HT1080 (cell line): ENCODE measurements at regions not wholly inside any gene's neighbourhood (a gene's known extent, or its start where the extent isn't known, plus 50 kb on each side); places are given as distances from the start of the nearest gene placed in this dataset.
A peak's percentile ranks its signal among the peaks of the same experiment; 100 is the strongest.
"Not testable (repeated sequence)": the region's sequence is repeated elsewhere in the genome, so short reads cannot be mapped to it uniquely, and the experiment has no call there.

ENCODE experiments used
- DNase-seq: peaks from one replicate; pipeline ENCODE4 v3.0.0-alpha.2; 2015; ENCODE audit warnings: low read depth

DNA sequence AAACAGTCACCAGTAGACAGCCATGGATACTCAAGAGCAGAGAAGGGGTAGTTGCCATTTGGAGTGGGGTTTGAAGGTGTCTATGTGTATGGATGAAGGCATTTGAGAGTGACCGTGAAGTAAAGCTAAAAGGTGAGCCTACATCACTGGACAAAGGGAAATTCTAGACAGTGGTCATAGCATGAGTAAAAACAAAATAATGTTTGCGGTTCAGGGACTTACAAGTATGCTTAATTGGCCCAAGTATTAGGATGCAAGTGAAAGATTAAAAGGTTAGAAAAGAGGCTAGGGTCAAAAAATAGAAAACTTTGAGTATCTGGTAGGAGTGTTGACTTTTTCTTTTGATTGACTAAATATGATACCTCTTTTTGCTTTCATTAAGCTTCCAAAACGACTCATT, 238.1 kb upstream of the SLC8A1 start:
- no peak for DNase-seq

DNA sequence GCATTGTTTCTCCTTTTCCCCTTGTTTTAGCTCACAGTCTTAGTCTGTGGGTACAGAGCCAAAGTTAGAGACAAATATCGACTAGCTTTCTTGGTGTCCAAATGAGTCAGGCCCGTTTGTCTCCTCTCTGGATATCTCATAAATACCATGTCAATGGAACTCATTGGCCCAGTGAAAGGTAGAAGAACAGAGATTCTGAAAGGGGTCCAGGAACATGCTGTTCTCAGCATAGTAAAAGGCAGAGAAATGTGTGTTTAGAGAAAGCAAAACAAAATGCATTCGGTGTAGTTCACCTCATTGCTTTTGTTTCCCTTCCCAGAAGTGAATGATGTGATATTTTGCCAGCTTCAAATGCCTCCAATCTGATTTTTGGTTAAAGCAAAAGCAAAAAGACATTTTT, 238.6 kb upstream of the SLC8A1 start:
- DNase-seq = no peak

DNA sequence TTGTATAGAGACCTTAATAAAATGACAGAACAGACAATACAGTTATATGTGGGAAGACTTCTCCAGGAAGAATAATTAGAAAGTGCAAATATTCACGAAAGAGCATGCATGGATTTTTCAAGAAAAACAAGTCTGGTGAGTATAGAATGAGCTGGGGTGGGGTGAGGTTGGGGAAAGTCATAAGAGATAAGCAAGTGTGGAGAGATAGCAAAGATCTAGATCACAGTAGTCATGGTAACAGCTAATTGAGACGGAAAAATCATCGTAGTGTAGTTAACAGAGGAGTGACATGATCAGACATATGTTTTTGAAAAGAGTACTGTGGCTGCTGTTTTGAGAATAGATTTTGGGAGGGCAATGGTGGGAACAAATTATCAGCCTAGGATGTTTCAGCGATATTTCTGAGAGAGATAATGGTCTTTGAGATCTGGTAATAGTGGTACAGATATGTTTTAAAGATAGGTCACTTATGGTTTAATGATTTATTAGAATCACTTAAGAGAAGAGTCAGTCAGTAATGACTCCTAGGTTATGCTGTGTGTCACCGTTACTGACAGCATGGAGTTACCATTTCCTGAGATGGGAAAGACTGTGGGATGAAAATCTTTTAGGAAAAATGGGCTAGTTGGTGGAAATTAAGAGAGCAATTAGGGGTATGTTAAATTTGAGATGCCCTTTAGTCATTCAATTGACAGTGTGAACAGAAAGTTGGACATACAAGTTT, 248.5 kb upstream of the SLC8A1 start:
- DNase-seq = no peak

DNA sequence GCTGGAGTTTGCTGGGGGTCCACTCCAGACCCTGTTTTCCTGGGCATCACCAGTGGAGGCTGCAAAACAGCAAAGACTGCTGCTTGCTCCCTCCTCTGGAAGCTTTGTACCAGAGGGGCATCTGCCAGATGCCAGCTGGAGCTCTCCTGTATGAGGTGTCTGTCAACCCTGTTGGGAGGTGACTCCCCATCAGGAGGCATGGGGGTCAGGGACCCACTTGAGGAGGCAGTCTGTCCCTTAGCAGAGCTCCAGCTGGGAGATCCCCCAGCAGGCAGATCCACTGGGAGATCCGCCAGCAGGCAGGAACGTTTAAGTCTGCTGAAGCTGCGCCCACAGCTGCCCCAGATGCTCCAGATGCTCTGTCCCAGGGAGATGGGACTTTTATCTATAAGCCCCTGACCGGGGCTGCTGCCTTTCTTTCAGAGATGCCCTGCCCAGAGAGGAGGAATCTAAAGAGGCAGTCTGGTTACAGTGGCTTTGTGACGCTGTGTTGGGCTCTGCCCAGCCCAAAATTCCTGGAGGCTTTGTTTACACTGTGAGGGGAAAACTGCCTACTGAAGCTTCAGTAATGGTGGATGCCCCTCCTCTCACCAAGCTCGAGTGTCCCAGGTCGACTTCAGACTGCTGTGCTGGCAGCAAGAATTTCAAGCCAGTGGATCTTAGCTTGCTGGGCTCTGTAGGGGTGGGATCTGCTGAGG, 260.5 kb upstream of the SLC8A1 start:
- DNase-seq = not testable (repeated sequence)

DNA sequence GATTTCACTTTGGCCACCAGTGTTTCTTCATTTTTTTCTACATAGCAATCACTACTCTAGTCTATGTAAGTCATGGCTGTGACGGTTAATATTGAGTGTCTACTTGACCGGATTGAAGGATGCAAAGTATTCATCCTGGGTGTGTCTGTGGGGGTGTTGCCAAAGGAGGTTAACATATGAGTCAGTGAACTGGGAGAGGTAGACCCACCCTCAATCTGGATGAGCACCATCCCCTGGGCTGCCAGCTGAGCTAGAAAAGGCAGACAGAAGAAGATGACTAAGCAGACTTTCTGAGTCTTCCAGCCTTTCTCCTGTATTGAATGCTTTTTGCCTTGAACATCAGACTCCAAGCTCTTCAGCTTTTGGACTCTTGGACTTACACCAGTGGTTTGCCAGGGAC, 265.0 kb upstream of the SLC8A1 start:
- peak; percentile 94 for DNase-seq

DNA sequence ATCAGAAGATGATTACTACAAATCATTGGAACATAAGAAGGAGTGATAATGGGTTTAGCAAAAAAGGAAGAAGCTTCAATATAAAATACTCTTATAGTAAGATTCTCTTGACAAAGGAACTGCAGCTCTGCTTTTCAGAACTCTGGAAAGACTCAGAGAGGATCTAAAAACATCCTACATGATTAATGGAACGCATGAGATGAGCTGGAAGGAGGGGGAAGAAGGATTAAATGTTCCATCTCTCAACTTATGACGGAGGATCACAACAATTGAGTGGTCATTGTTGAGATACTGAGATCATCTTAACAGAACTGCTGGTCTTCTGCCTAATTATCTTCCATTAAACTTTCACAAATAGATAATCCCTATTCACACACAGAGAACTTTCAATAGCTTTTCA, 267.5 kb upstream of the SLC8A1 start:
- no peak for DNase-seq

DNA sequence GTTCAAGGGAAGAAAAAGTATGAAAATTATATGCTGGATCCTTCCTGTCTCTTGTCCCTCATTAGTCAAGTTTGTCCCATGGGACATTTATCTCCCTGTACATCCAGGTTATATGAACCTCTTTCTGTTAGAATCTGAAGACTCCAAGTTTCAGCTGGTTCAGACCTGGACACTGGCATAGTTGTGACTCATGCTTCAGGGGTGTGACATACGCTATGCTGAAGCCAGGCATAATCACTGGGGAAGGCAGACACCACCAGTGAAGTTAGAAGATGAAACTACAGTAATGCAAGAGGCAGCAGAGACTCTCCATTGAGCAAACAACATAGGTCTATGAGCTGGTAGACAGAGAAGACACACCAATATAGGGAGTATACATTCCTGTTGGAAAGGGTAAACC, 269.7 kb upstream of the SLC8A1 start:
- peak; percentile 53 for DNase-seq

DNA sequence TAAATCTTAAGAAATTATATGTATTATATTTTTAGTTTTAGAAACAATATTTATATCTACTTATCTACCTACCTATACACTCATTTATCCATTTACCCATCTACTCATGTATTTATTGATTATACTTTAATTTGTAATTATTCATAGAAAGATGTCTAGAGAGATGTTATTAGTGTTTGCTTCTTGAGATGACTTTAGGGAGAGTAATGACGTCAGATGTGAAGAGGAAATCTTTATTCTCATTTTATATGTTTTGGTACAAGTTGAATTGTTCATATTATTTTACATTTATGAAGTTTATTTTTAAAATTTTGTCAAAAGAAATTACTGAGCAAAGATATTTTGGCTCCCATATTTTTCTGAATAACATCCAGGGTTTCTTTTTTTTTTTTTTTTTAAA, 271.3 kb upstream of the SLC8A1 start:
- no peak for DNase-seq

DNA sequence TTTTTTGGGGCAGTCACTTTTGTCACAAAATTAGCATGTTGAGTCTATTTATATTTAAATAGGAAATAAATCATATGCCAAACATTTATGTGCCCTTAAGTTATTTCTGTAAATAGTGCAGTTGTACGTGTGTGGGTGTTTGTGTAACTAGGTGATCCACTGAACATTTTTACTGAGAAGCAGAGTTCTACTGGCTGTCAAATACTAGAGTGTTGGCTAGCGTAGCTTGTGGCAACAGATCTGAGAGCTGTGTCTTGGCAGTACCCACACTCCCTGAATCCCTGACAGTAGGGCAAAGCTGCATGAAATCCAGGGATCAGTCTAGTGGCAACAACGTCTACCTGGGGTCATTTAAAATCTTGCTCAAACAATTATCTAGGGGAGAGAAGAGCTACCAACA, 273.1 kb upstream of the SLC8A1 start:
- DNase-seq = no peak

DNA sequence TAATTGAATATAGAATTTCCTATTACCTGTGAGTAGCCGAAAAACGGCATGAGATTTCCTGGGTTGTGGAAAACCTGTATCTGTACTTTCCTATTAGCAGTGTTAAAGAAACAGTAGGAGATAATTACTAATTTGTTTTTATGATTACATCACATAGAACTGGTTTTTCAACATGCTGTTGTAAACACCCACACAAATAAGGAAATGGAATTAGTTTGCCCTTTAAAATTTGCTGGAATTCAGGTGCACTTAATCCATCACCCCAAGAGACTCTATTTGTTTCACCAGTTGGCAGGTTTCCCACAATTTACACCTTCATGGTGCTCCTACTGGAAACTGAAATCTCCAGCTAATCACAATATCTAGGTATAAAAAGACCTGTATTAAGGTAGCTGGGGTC, 274.1 kb upstream of the SLC8A1 start:
- no peak for DNase-seq

DNA sequence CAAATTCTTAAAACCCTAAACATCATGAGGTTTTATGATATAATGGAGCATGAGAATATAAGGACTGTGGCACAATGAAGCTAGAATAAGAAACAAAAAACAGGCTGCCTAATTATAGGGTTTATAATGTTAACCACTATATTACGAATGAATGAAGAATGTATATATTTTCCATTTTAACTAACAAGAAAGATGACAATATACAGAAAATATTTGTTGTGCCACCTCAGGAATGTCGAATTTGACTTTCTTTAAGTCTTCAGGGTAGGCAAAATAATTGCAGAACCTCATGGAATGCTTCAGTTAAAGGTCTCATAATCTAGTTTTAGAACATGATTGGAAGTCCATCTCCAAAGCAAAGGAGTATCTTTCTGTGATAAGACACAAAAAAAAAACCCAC, 282.9 kb upstream of the SLC8A1 start:
- peak; percentile 57 for DNase-seq

DNA sequence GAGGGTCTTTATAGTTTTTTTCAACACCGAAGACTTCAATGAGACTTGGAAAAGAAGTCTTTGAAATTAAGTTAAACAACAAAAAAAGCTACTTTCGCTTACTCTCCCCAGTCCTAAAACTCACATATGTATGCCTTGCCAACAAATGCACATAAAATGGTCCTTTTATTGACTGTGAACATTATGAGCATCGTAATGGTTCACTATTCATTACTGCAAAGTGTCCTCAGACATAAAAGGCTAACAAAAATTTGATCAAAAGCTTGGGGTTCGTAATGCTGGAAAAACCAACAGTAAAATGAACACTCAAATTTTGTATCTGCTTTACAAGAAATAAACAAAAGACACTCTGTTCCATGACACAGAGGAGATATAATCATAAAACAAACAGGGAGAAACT, 285.3 kb upstream of the SLC8A1 start:
- DNase-seq = no peak

DNA sequence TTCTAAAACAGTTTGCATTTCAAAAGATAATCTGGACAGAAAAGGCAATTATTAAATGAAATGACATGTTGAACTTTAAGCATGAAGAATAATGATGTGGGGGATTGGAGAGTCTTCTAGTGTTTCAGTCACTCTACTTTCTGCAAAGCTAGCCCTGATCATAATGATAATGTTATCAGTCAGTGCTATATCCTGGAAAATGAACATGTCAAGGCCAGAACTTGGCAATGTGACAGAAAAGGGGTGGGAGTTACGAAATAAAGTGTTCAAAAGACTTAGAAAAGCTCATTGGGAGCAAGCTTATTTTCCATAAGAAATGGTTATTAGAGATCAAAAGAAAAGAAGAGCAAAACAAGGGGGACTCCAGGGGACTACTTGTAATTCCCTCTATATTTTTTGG, 288.5 kb upstream of the SLC8A1 start:
- DNase-seq = no peak

DNA sequence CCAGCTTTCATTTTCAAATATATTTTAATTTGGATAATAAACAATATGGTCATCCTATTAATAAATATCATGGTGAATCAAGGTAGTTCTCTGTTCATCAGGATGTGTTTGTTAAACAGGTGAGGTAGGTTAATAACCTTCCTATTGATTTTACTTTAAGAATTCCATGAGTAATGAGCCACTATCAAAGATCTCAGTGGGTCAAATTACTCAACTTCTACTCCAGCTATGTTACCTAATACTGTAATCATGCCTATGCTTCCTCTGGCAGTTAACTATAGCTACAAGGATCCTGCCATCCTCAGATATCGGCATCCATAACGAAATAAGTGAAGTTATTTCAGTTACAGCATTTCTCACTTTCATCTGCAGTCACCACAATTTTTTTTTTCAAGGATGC, 289.6 kb upstream of the SLC8A1 start:
- no peak for DNase-seq

DNA sequence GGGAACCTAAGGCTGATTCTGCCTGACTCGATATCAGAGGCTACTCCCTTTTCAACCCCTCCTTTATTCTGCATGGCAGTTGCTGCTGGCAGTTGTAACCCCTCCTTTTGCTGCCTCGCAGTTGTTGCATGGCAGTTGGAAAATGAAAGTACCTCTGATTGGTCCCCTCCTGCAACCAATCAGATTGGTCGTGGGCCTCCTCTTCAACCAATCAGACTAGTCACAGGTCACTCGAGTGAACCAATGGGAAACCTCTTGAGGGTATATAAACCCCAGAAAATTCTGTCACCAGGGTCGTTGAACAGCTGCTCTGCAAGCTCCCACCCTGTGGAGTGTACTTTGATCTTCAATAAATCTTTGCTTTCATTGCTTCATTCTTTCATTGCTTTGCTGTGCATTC, 294.3 kb upstream of the SLC8A1 start:
- DNase-seq = peak; percentile 57

DNA sequence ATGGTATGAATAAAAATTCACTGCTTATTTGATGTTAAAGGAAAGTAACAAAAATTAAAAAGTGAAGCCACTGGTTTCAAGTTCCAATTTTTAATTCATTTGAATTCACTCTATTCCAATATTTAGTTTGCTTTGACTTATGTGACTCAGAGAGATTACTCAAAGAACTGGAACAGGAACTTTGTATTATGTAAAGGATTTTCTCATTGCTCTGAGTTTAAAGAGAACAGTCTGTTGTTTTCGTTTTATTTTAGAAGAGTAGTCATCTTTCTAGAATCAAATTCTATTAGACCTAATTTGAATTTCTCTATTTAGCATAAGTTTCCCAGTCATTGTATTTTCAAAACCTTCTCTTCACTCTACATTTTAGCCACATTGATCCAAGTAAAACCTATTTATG, 300.1 kb upstream of the SLC8A1 start:
- no peak for DNase-seq

DNA sequence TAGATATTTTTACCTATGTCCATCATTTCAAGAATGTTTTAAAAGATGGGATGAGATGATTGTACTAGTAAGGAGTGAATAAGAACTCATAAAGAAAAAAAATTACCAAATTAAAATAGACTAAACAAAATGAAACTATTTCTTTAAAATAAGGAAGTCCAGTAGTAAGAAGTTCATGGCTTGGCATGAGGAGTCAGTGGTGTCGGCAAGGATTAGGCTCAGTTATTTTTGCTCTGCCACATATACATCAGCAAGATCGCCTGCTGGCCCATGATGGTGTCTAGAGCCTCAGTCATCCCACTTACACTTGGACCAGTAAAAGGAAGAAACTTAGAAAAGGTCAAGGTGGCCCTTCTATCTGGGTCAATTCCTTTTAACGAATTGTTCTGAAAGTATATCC, 300.9 kb upstream of the SLC8A1 start:
- DNase-seq = no peak

DNA sequence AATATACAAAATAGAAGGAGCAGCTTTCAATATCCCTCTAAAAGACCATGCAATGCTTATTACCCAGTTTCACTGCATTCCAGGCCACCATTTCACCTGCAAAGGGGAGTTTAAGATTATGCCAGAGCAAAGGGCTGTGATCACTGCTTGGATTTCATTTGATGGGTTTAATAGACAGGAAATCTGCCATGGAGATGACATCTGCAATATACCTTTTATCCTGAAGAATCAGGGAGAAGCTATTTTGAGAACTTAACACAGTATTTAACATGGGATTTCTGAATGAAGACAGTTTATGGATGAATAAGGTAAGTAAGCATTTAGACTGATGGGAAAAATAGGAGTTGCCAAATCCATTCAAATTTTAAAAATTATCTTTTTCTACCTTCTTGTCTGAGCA, 303.0 kb upstream of the SLC8A1 start:
- no peak for DNase-seq

DNA sequence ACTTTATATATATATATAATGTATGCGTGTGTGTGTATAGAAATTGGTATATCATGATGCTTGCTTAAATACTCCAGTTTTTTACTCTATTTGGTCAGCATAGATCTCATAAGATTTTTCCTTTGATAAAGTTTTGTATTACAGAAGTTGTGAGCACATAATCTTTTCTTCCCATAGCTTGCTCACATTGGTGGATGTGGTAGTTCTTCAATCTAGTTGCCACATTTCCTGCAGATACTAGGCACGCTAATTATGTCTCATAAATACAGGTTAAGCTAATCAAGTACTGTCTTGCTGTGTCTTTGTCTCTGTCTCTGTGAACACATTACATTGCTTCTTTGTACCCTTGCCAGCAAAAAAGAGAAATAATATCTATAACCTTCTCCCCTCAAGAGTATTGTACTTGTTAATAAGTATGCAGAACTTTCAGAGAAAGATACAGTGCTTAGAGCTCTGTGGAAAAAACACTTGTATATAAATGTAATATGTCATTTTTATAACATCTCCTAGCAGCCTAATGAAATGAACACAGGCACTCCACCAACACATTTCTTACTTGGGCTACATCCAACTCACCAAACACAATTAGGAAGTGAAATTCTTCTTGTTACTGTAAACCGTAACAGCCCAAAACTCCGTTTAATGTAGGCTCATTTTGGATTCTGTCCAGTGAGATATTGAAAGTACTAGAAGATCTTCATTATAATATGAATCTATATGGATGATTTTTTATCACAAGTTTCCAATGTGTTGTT, 306.7 kb upstream of the SLC8A1 start:
- DNase-seq = no peak

DNA sequence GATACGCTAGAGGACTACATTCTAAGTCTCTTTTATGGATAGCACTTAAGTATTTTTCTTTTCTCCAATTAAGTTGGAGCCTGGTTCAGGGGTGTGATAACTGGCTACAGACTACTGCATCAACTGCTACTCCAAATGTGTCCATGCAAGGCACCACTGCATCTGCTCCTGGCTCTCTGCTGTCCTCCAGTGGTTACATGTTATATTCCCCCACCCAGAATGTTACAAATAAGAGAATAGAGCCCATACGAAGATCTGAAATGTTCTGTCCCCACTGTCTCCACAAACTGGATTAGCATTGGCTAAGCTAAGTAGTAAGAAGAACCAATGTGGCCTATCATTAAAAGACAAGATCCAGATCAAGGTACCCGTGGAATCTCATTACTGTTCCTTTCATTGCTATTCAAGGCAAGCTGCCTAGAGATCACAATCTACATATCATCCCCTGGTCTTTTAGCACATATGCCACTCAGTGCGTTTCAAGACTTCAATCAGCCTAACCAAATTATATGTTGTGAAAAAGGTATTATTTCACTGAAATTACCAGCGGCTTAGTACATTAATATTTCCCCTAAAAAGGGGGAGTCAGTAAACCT, 308.3 kb upstream of the SLC8A1 start:
- DNase-seq = peak; percentile 63

DNA sequence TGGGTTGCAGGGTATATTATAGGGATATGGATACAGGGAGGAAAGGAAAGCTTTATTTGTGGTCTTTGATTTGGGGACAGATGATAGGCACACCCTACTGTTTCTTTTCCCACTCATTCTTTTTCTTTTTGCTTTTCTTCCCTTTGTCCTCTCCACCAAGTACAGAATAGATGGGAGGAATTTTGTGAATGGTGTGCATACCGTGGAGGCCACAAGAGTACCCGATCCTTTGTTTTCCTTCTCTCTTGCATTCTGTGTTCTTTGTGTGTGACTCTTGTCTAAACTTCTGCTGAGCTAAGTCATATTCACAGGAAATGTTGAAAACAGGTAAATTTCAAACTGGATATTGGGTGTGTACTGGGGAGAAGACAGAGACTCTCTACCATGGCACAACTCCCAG, 321.4 kb upstream of the SLC8A1 start:
- DNase-seq = no peak

DNA sequence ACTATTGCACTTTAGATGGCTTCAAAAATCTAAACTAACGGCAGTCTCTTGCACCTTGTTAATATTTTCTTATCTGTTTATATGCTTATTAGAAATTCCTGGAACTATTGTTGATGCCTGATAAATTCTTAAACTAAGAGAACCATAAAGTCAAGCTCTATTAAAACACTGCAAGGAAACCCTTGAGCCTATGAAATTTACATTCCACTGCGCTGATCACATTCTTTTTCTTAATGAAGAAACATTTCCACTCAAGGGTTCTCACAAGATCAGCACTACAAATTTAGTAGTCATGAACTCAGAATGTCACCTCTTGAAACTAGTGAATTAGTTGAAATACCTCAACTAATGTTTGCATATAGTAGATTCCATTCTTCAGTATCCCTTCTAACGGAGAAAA, 331.8 kb upstream of the SLC8A1 start:
- DNase-seq = no peak
